HL-60 (cell line): ENCODE measurements at regions not wholly inside any gene's neighbourhood (a gene's known extent, or its start where the extent isn't known, plus 50 kb on each side); places are given as distances from the start of the nearest gene placed in this dataset.

Experiments
- DNase-seq, 2 experiments: peaks; one replicate each; pipeline ENCODE4 v3.0.0-alpha.2; 2010 to 2020; ENCODE audit warnings: low read depth in 1 of 2, low spot score in 1 of 2
- H3K27ac ChIP-seq: fragments of 250-450 bp; sonication (Bioruptor Pico); replicated peaks from 2 replicates; pipeline ENCODE4 v1.5.1; 2020; ENCODE audit warnings: mild to moderate bottlenecking, moderate library complexity
- H3K27me3 ChIP-seq: fragments of 250-450 bp; sonication (Bioruptor Pico); 2 replicates; pipeline ENCODE4 v1.5.1; 2021; ENCODE audit warnings: mild to moderate bottlenecking, moderate library complexity; ENCODE audit not compliant: insufficient read depth, poor library complexity, severe bottlenecking
- H3K4me3 ChIP-seq: replicated peaks from 2 replicates; pipeline ENCODE4 v1.5.1; 2011; ENCODE audit warnings: mild to moderate bottlenecking, control low read depth, low read length; ENCODE audit not compliant: insufficient read depth
- CTCF ChIP-seq: IDR thresholded peaks from one replicate; pipeline ENCODE4 v1.5.1; 2011; ENCODE audit warnings: low read length, control low read depth, inconsistent platforms; ENCODE audit not compliant: insufficient read depth
- GABPA ChIP-seq: IDR thresholded peaks from 2 replicates; pipeline ENCODE4 v1.6.1; 2012; ENCODE audit warnings: low read depth
- POLR2AphosphoS5 ChIP-seq: IDR thresholded peaks from 2 replicates; pipeline ENCODE4 v1.6.1; 2012; ENCODE audit warnings: low read depth
- SPI1 ChIP-seq: IDR thresholded peaks from 2 replicates; pipeline ENCODE4 v1.6.1; 2012; ENCODE audit warnings: low read depth, mild to moderate bottlenecking, borderline replicate concordance
- TF ChIP-seq, protein P1 (sequence below): IDR thresholded peaks from 2 replicates; pipeline ENCODE4 v1.6.1; 2012; ENCODE audit warnings: low read depth; ENCODE audit not compliant: insufficient replicate concordance

DNA sequence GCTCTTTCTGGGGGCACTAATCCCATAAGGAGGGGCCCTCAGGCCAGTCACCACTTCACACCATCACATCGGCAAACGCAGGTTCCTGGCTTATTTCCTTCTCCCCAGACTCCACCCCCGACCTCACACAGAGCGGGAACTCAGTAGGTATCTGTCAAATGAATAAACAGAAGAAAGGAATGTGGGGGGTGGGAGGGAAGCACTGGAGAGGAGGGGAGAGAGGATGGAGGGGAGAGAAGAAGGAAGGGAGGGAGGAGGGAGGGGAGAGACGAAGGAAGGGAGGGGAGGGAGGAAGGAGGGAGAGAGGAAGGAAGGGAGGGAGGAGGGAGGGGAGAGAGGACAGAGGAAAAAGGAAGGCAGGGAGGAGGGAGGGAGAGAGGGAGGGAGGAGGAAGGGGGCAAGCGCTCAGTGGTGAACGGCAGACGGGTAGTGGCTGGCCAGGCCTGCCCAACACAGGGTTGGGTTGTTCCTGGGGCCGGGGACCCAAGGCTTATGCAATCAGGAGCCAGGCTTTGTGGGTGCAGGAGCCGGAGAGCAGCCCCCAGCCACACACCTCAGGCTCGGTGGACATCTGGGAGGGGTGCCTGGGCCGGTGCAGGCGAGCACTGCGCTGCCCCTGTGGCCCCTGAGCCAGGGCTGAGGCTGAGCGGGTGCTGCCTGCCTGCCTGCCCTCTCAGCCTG, 52.6 kb upstream of the FBRSL1 start:
- H3K4me3 ChIP-seq, result no peak overlapping the region
- TF ChIP-seq GABPA (no peak), POLR2AphosphoS5 (no peak), CTCF (no peak), SPI1 (no peak)
- TF ChIP-seq, protein P1, sequence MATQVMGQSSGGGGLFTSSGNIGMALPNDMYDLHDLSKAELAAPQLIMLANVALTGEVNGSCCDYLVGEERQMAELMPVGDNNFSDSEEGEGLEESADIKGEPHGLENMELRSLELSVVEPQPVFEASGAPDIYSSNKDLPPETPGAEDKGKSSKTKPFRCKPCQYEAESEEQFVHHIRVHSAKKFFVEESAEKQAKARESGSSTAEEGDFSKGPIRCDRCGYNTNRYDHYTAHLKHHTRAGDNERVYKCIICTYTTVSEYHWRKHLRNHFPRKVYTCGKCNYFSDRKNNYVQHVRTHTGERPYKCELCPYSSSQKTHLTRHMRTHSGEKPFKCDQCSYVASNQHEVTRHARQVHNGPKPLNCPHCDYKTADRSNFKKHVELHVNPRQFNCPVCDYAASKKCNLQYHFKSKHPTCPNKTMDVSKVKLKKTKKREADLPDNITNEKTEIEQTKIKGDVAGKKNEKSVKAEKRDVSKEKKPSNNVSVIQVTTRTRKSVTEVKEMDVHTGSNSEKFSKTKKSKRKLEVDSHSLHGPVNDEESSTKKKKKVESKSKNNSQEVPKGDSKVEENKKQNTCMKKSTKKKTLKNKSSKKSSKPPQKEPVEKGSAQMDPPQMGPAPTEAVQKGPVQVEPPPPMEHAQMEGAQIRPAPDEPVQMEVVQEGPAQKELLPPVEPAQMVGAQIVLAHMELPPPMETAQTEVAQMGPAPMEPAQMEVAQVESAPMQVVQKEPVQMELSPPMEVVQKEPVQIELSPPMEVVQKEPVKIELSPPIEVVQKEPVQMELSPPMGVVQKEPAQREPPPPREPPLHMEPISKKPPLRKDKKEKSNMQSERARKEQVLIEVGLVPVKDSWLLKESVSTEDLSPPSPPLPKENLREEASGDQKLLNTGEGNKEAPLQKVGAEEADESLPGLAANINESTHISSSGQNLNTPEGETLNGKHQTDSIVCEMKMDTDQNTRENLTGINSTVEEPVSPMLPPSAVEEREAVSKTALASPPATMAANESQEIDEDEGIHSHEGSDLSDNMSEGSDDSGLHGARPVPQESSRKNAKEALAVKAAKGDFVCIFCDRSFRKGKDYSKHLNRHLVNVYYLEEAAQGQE, result no peak
- peak; percentile 34 to 69 for DNase-seq
- no peaks in the 10 kb centered on the region for H3K27me3 ChIP-seq
- no peak overlapping the region for H3K27ac ChIP-seq

- no peak for TF ChIP-seq CTCF
- TF ChIP-seq, protein P1, result no peak
- Histone ChIP-seq H3K4me3 (no peak overlapping the region), H3K27ac (no peak overlapping the region), H3K27me3 (no peaks in the 10 kb centered on the region)
- DNase-seq, result no peak
These were observed 53.1 kb upstream of the FBRSL1 start for GRCh38 chr12:132436791-132437251.

DNA sequence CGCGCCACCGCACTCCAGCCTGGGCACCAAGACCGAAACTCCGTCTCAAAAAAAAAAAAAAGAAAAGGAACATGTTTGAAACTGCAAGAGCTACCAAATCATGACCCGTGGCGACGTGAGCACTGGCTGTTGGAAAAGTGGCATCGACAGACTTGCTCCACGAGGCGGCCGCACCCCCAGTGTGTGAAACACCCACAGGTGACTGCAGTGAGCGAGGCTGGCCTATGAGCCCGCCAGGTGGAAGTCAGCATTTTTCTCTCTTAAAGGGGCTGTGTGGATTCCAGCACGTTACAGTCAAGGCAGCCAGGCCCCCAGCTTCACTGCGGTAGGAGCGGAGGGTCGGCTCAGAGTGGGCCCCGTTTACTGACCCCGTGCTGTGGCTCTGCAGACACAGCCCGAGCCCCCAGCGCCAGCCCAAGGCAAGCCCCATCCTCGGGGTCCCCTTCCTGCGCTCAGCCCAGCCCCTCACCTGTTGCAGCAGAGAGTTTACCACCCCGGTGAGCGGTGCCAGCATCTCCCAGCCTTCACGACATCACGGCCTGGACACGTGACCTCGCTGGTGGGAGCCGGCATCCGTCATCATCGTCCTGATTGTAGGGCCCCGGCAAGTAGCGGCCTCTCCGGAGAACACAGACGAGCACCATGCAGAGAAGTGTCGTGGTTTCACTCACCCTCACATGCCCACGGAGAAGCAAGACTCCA, 54.3 kb upstream of the FBRSL1 start:
- H3K27me3 ChIP-seq, result no peaks in the 10 kb centered on the region
- TF ChIP-seq SPI1 (no peak), GABPA (no peak), CTCF (no peak), POLR2AphosphoS5 (no peak)
- TF ChIP-seq, protein P1, result no peak
- no peak overlapping the region for H3K4me3 ChIP-seq
- no peak for DNase-seq
- no peak overlapping the region for H3K27ac ChIP-seq
